ENCODE measurements at regions not wholly inside any gene's neighbourhood (a gene's known extent, or its start where the extent isn't known, plus 50 kb on each side); places are given as distances from the start of the nearest gene placed in this dataset.
"Not testable (repeated sequence)": the region's sequence is repeated elsewhere in the genome, so short reads cannot be mapped to it uniquely, and the experiment has no call there.

GRCh38 chr14:49033131-49033530, 553.0 kb downstream of the RPS29 start:
- no peak overlapping the region for H3K4me3 ChIP-seq
- intact Hi-C loops (cut with DNase I; ENCODE audit: low total_unique reads): no loop called here
- H3K9me3 ChIP-seq: no peaks in the 10 kb centered on the region
- H3K36me3 ChIP-seq: no peaks in the 10 kb centered on the region
- no peak overlapping the region for H3K27ac ChIP-seq
- no peak for TF ChIP-seq POLR2A (IDR thresholded peaks at IDR 0.05)
- no peak for TF ChIP-seq CTCF (IDR thresholded peaks at IDR 0.05)
- H3K4me1 ChIP-seq: no peaks in the 10 kb centered on the region
- H3K27me3 ChIP-seq: no peaks in the 10 kb centered on the region
- DNase-seq: no peak

DNA sequence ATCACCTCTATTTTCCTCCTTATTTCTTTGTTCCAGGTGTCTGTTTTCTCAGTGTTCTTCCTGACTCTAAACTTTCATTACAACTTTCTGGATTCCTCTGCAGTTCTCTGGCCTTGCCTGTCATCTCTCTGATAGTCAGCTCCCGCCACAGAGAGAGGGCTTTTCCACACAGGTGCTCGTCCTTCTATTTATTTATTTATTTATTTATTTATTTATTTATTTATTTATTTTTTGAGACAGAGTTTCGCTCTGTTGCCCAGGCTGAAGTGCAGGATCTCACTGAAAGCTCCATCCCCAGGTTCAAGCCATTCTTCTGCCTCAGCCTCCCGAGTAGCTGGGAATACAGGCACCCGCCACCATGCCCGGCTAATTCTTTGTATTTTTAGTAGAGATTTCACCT, 554.5 kb downstream of the RPS29 start:
- H3K36me3 ChIP-seq; intact Hi-C loops (cut with DNase I; ENCODE audit: low total_unique reads); H3K27me3 ChIP-seq; H3K27ac ChIP-seq; H3K4me1 ChIP-seq; H3K4me3 ChIP-seq; DNase-seq; H3K9me3 ChIP-seq: not testable (repeated sequence)

DNA sequence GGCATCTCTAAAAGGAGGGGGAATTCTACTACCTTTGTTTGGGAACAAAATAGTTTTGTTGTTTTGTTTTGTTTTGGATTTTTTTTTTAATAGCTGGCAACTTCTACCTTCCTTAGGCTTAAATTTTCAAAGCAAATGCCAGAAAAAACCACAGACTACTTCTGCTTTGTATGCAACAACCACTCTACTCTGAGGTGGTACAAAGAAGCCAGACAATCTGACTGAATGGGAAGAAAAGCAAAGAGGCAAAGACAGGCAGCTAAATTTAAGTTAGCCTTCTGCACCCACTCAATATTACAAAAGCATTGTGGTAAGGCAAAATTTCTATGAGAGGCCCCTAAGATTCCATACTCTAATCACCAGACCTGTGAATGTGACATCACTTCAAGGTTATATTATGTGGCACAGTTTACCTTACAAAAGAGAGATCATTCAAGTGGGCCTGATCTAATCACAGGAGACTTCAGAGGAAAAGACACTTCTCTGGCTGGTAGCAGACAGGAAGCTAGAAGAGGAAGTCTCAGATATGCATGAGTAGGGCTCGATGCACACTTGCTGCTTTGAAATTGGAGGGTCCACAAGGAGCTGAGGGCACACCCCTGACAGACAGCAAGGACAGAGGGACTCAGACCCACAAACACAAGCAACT, 566.6 kb downstream of the RPS29 start:
- intact Hi-C loops (cut with DNase I; ENCODE audit: low total_unique reads): no loop called here
- Histone ChIP-seq H3K4me1 (no peaks in the 10 kb centered on the region), H3K27me3 (no peaks in the 10 kb centered on the region), H3K9me3 (no peaks in the 10 kb centered on the region), H3K27ac (no peak overlapping the region), H3K36me3 (no peaks in the 10 kb centered on the region), H3K4me3 (no peak overlapping the region)
- DNase-seq: no peak
- no peak for TF ChIP-seq POLR2A (IDR thresholded peaks at IDR 0.05)

DNA sequence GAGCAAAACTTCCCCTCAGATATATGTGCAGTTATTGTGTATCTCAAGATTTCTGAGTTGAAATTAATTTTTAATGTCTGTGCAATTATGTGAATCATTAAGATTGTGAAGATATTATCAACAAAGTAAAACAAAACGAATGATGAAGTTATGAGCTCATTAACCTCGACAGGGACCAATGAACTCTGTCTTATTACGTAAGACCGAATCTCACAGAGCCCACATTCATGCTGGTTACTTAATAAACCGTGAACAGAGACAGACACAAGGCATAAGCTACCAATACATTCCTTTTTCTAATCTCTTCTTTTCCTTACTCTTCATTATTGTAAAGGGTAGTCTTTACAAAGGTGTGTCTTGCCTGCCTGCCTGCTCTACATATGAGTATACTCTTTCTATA, 568.7 kb downstream of the RPS29 start:
- intact Hi-C loops (cut with DNase I; ENCODE audit: low total_unique reads): no loop called here
- no peaks in the 10 kb centered on the region for H3K36me3 ChIP-seq
- H3K27me3 ChIP-seq: no peaks in the 10 kb centered on the region
- H3K27ac ChIP-seq: no peak overlapping the region
- H3K4me1 ChIP-seq: no peaks in the 10 kb centered on the region
- H3K9me3 ChIP-seq: no peaks in the 10 kb centered on the region
- H3K4me3 ChIP-seq: no peak overlapping the region
- no peak for TF ChIP-seq POLR2A (IDR thresholded peaks at IDR 0.05)
- TF ChIP-seq CTCF (IDR thresholded peaks at IDR 0.05): no peak
- DNase-seq: no peak

DNA sequence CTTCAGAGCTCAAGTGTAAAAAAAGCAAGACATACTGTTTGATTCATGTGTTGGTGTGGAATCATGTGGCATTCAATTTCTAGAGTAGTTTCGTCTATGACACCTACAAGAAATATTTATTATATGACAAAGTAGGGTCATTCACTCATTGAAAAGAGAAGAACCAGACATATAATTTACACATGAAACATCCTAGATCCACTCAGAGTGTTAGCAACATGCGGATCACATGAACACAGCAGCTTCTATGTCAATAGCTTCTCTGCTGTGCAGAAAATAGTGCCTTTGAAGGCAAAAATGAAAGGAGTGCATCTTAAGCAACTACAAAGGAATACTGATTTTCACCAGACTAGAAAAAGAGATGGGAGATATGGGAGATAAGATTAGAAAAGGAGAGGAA, 569.8 kb downstream of the RPS29 start:
- TF ChIP-seq CTCF (IDR thresholded peaks at IDR 0.05): no peak
- no peak for TF ChIP-seq POLR2A (IDR thresholded peaks at IDR 0.05)
- no peak overlapping the region for H3K27ac ChIP-seq
- intact Hi-C loops (cut with DNase I; ENCODE audit: low total_unique reads): no loop called here
- no peaks in the 10 kb centered on the region for H3K9me3 ChIP-seq
- H3K36me3 ChIP-seq: no peaks in the 10 kb centered on the region
- H3K4me1 ChIP-seq: no peaks in the 10 kb centered on the region
- DNase-seq: no peak
- H3K27me3 ChIP-seq: no peaks in the 10 kb centered on the region
- no peak overlapping the region for H3K4me3 ChIP-seq

- Histone ChIP-seq H3K4me1 (no peaks in the 10 kb centered on the region), H3K27ac (no peak overlapping the region), H3K9me3 (no peaks in the 10 kb centered on the region), H3K27me3 (no peaks in the 10 kb centered on the region), H3K4me3 (no peak overlapping the region), H3K36me3 (no peaks in the 10 kb centered on the region)
- TF ChIP-seq POLR2A (IDR thresholded peaks at IDR 0.05) (no peak), CTCF (IDR thresholded peaks at IDR 0.05) (no peak)
- intact Hi-C loops (cut with DNase I; ENCODE audit: low total_unique reads): no loop called here
- no peak for DNase-seq
These were observed 571.7 kb downstream of the RPS29 start for GRCh38 chr14:49014476-49014875.

Data from uterus (tissue), 3 donors.